GM19023 (cell line): ENCODE measurements at regions not wholly inside any gene's neighbourhood (a gene's known extent, or its start where the extent isn't known, plus 50 kb on each side); places are given as distances from the start of the nearest gene placed in this dataset.

Experiments
- ATAC-seq: cut with Tn5 transposase; IDR thresholded peaks from one replicate; pipeline ENCODE4 v1.9.1; 2021; ENCODE audit warnings: mild to moderate bottlenecking, moderate library complexity; ENCODE audit not compliant: unreplicated experiment

- ATAC-seq = no peak
These were observed 403.9 kb upstream of the TNP1 start for GRCh38 chr2:217263756-217264155.

GRCh38 chr2:217262911-217263310 lies 403.0 kb upstream of the TNP1 start:
- ATAC-seq = no peak

- no peak for ATAC-seq
These were observed 401.6 kb upstream of the TNP1 start for GRCh38 chr2:217261452-217261851.

GRCh38 chr2:217260441-217261115 lies 400.7 kb upstream of the TNP1 start:
- no peak for ATAC-seq

GRCh38 chr2:217258170-217258569 lies 398.3 kb upstream of the TNP1 start:
- ATAC-seq = no peak

GRCh38 chr2:217256251-217256650 lies 396.4 kb upstream of the TNP1 start:
- ATAC-seq = no peak

- no peak for ATAC-seq
These were observed 394.2 kb upstream of the TNP1 start for GRCh38 chr2:217254111-217254510.

- ATAC-seq = no peak
These were observed 392.3 kb upstream of the TNP1 start for GRCh38 chr2:217252181-217252580.

- no peak for ATAC-seq
These were observed 390.2 kb upstream of the TNP1 start for GRCh38 chr2:217250013-217250524.

- ATAC-seq = no peak
These were observed 389.5 kb upstream of the TNP1 start for GRCh38 chr2:217249121-217250012.

GRCh38 chr2:217248312-217248935 lies 388.6 kb upstream of the TNP1 start:
- peak; percentile 92 for ATAC-seq

- ATAC-seq = no peak
These were observed 387.6 kb upstream of the TNP1 start for GRCh38 chr2:217247476-217247875.

- ATAC-seq = no peak
These were observed 386.2 kb upstream of the TNP1 start for GRCh38 chr2:217246108-217246507.

GRCh38 chr2:217244815-217245214 lies 385.0 kb upstream of the TNP1 start:
- ATAC-seq = no peak

GRCh38 chr2:217242947-217243346 lies 383.1 kb upstream of the TNP1 start:
- no peak for ATAC-seq

- no peak for ATAC-seq
These were observed 371.9 kb upstream of the TNP1 start for GRCh38 chr2:217231724-217232123.

GRCh38 chr2:217231212-217231611 lies 371.3 kb upstream of the TNP1 start:
- ATAC-seq = no peak

- ATAC-seq = no peak
These were observed 368.9 kb upstream of the TNP1 start for GRCh38 chr2:217228732-217229131.

GRCh38 chr2:217227794-217228193 lies 367.9 kb upstream of the TNP1 start:
- ATAC-seq = no peak

- ATAC-seq = no peak
These were observed 365.7 kb upstream of the TNP1 start for GRCh38 chr2:217225596-217225995.

- peak; percentile 80 for ATAC-seq
These were observed 363.5 kb upstream of the TNP1 start for GRCh38 chr2:217223222-217223930.
